Stimulated activated CD8-positive, alpha-beta memory T cell treated with anti-CD3 and anti-CD28 coated beads, Interleukin-15, amount 100 ng/mL, for 24 hours (primary cell): ENCODE measurements at regions not wholly inside any gene's neighbourhood (a gene's known extent, or its start where the extent isn't known, plus 50 kb on each side); places are given as distances from the start of the nearest gene placed in this dataset.
"Not testable (repeated sequence)": the region's sequence is repeated elsewhere in the genome, so short reads cannot be mapped to it uniquely, and the experiment has no call there.

ENCODE experiments used
- DNase-seq: peaks from one replicate; pipeline ENCODE4 v3.0.0-alpha.2; 2020; ENCODE audit warnings: low read depth

- no peak for DNase-seq
Measured at GRCh38 chr7:121563177-121563576, 167.1 kb upstream of the FAM3C start.

- no peak for DNase-seq
Measured at GRCh38 chr7:121562259-121562658, 166.2 kb upstream of the FAM3C start.

GRCh38 chr7:121561717-121562116, 165.6 kb upstream of the FAM3C start:
- DNase-seq, result no peak

DNA sequence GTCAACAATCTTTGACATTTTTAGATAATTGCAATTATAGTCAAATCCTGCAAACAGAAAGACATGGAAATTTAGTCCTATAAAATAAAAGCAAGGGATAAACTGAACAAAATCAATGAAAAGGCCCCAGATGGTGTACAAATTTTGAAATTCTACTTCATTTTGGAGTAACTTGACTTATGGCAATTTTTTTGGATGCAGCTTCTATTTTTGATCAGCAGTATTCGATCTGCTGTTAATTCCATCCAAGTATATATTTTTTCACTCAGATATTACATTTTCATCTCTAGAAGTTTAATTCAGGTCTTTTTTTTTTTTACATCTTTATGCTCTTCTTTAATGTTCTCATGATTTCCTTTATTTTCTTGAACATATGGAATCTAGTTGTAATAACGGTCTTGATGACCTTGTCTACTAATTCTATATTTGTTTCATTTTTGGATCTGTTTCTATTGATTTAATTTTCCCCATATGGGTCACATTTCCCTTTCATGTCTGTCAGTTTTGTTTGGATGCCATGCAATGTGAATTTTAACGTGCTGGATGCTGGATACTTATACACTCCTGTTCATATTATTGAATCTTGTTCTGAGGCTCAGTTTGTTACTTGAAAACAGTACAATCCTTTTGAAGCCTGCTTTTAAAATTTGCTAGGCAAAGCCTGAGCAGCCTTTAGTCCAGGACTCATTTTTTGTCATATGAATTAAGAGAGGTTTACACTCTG, 164.3 kb upstream of the FAM3C start:
- no peak for DNase-seq

DNA sequence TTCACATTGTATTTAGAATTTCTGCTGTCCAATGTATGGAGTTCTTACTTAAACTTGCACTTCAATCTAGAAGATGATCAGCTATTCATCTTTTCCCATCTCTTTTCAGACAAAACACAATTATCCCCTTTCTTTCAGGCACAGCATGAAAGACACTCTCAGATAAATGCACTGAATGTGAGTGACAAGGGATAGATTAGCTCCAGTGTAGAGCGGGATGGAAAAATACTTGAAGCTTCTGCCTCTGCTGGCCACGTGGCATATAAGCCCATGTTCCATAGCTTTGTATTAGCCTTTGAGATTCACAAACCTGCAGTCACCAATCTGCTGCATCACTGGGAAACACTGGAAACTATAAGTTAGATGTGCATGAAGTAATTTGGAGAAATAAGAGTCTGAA, 162.2 kb upstream of the FAM3C start:
- DNase-seq, result no peak

DNA sequence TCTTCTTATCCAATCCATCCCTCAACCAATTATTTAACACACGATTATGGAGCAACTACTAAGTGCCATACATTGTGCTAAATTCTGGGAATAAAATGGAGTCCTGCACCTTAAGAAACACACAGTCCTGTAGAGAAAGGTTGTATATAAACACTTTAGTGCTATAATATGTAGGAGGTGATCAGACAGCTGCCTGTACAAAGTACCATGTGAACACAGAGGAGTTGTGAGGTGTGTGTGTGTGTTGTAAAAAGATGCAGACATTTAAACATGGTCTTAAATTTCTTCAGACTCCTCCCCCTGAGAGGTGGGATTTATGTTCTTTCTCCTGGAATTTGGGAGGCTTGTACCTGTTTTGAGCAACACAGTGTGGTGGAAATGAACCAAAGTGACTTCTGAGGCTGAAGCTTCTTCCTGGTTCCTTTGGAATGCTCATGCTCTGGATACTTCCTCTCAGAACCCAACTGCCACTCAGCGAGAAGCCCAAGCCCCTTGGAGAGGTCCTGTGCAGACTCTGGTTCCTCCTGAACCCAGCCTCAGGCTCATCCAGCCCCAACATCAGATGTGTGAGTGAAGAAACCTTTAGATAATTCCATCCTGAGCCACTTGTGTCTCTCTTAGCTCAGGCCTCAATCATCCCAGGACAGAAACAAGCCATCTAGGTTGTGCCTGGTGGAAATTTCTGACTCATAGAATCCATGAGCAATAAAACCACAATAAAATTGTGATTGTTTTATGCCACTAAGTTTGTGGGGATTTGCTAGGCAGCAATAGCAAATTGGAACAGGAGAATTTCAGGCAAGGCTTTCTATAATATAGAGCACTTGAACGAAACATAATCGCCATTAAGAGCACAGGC, 161.2 kb upstream of the FAM3C start:
- DNase-seq, result no peak

- DNase-seq, result no peak
Measured at GRCh38 chr7:121555558-121555957, 159.4 kb upstream of the FAM3C start.

DNA sequence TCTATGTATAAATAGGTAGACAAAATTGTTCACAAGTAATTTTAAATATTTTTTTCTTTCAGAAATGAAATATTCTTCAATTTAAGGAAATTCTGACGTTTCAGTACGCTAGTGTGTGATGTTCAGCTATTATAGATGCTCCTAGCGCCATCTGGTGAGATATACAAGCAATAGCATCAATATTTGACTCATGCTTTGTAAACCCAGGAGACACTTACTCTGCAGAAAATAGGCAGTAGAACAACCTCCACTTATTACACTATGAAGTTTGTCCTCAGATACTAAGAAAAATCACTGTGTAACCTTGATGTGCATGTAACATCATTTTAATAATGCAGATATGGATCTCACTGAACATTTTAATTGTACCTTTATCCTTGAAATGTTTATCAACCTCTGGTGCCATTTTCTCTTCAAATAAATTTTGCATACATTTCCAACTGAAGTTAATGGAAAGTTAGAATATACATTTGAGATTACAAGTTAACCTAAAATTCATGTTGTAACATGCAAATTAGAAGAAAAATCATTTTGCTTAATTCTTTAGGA, 151.5 kb upstream of the FAM3C start:
- DNase-seq, result no peak

- DNase-seq, result no peak
Measured at GRCh38 chr7:121546632-121547543, 150.8 kb upstream of the FAM3C start.

- DNase-seq, result no peak
Measured at GRCh38 chr7:121545418-121545817, 149.3 kb upstream of the FAM3C start.

DNA sequence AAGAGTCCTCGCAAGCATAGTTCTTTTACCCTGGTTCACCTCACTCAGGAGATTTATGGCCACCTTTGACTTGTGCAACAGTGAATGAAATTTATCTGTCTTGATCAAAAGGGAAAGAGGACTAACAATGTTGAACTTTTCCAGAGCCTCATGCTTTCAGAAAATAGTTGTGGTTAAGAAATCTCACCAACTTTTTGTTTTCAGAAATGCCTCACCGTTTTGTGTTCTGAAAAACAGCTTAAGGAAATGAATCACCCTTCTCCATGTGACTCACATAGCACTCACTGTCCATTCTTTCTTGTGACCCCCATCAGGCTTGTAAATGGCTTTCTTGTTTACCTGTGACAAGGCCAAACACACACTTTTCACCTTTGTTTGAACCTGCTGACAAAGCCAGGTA, 148.6 kb upstream of the FAM3C start:
- DNase-seq, result no peak

DNA sequence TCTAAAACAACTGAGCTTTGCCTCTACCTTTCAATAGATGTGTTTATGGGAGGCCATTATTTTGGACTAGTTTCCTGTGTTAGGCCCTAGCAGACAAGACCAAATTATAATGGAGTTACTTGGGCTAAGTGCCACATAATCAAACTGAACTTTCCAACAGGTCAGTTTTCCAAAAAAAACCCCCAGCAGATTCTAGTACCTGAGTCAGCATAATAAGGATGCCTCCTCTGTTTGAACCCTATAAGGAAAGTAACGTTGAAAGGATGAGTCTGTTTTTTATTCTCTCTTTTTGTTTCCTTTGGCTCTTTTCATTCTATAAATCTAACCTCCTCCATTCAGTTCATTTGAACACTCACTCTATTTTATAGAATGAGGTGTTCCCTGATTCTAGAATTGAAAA, 148.1 kb upstream of the FAM3C start:
- no peak for DNase-seq

DNA sequence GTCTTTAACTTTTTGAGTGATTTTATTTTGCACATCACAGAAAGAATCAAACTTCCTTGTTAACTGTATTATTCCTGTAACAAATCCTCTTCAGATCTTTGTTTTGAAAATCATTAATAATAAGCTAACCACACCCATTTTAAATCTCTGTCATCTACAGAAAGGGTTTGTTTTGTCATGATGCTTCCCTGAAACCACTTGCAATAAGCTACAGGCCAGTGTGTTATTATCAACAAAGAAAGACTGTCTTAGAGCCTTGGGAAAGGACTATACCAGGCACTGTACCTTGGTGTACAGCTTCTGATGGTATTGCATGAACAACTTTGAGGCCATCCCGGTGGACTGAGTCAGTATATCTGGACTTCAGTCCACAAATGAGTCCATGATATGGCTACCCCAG, 145.3 kb upstream of the FAM3C start:
- no peak for DNase-seq

GRCh38 chr7:121540138-121540537, 144.0 kb upstream of the FAM3C start:
- DNase-seq, result no peak

DNA sequence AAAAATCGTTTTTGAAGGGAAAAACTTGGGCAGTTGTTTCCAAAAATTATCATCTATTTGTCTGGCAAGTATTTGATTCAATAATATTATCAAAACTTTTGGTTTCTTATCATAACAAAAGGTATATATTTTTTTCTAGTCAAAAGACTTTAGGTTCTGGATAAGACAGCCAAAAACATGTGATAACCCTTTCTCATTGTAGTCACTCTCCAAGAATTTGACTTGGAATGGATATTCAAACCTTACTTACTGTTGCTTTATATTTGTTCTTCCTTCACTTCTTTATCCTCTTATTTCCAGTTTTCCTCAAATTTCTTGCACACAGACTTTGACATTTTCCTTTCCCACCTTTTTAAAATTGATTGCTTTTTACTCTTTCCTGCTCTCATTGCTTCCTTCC, 140.9 kb upstream of the FAM3C start:
- DNase-seq, result no peak

- no peak for DNase-seq
Measured at GRCh38 chr7:121531175-121532070, 135.3 kb upstream of the FAM3C start.

DNA sequence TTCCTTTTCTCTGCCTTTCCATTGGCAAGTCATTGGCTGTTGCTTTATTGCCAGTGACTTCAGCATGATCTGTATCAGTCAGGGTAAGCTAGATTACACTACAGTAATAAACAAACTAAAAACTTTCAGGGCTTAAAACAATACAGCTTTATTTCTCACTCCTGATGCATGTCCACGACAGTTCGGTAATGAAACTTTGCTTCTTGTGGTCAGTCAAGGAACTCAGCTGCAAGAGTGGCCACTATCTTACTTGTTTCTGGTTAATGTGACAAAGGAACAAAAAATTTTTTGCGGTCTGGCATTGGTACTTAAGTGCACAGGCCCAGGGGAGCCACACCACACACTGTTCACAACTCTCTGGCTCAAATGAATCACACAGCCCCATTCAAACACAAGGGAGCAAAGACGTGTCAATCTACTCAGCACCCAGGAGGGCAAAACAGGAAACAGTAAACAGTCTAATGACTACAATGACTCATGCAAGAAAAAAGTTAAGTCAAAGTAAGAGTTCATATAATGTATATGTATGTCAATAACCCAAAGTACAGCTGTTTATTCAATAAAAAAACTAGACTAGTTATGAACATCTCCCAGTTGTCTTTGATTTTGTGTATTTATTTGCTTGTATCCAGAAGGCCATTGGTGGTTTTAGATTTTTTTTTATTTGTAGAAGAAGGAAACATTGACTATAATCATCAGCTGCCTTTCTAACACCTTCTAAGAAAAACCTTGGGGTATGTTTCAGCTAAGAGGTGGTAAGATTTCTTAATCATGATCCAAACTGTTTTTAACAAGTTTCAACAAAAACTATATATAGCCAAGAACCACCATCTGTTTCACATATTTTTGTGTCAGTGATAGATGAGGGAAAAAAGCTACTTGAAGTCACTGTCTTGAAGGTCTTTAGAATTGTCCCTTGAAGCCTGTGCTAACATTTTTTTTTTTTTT, 134.4 kb upstream of the FAM3C start:
- DNase-seq, result peak; percentile 5

DNA sequence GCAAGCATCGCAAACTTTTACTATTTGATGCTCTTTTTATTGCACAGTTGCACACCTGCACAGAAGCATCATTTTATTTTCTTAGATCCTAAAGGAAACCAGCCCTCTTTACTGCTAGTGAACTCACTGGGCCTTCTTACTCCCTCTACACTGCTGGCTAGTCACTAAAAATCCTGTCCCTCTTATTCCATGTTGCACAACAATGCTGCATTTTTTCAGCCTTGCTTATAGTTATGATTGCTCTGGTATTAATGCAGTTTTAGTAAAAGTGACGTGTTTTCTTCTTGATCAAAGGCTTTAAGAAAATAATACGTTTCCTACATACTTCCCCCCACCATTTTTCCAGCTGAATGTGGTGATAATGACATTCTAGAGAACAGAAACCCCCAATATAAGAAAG, 132.9 kb upstream of the FAM3C start:
- DNase-seq, result no peak

DNA sequence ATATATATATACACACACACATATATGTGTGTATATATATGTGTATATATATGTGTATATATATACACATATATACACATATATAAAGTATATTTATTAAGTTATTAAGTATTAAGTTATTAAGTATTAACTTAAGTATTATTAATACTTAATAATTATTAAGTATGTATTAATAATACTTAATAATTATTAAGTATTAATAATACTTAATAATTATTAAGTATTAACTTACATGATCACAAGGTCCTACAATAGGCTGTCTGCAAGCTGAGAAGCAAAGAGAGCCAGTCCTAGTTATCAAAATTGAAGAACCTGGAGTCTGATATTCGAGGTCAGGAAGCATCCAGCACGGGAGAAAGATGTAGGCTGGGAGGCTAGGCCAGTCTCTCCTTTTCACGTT, 130.1 kb upstream of the FAM3C start:
- DNase-seq, result not testable (repeated sequence)
